ENCODE measurements at regions not wholly inside any gene's neighbourhood (a gene's known extent, or its start where the extent isn't known, plus 50 kb on each side); places are given as distances from the start of the nearest gene placed in this dataset.

- ATAC-seq (ENCODE audit: insufficient read depth, low FRiP score) (no peak), DNase-seq (no peak)
- Histone ChIP-seq H3K4me3 (no peak overlapping the region), H3K4me1 (ENCODE audit: control insufficient read depth in 5 of 5, insufficient read depth in 5 of 5, low read length in 5 of 5) (no peaks in the 10 kb centered on the region), H3K9ac (ENCODE audit: insufficient read depth in 1 of 2, low read length in 2 of 2) (no peak overlapping the region), H3K27ac (ENCODE audit: low read depth in 1 of 2, low read length in 1 of 2) (no peak overlapping the region), H3K9me3 (ENCODE audit: control insufficient read depth in 4 of 4, insufficient read depth in 3 of 4, low read length in 3 of 4) (peaks cover 0 to under 1% (median 0%) of the 10 kb centered on the region in 4 donors), H3K36me3 (ENCODE audit: control insufficient read depth in 4 of 4, insufficient read depth in 4 of 4, low read length in 4 of 4) (no peaks in the 10 kb centered on the region), H3K27me3 (ENCODE audit: control insufficient read depth in 3 of 3, insufficient read depth in 3 of 3, low read length in 2 of 3) (peaks cover 0 to 14% (median 2%) of the 10 kb centered on the region in 3 donors)
- TF ChIP-seq, protein P1, sequence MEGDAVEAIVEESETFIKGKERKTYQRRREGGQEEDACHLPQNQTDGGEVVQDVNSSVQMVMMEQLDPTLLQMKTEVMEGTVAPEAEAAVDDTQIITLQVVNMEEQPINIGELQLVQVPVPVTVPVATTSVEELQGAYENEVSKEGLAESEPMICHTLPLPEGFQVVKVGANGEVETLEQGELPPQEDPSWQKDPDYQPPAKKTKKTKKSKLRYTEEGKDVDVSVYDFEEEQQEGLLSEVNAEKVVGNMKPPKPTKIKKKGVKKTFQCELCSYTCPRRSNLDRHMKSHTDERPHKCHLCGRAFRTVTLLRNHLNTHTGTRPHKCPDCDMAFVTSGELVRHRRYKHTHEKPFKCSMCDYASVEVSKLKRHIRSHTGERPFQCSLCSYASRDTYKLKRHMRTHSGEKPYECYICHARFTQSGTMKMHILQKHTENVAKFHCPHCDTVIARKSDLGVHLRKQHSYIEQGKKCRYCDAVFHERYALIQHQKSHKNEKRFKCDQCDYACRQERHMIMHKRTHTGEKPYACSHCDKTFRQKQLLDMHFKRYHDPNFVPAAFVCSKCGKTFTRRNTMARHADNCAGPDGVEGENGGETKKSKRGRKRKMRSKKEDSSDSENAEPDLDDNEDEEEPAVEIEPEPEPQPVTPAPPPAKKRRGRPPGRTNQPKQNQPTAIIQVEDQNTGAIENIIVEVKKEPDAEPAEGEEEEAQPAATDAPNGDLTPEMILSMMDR (IDR thresholded peaks at IDR 0.05; ENCODE audit: control extremely low read depth, extremely low read depth): no peak
- WGBS, 2 donors: 69 to 75% methylated on average over 2 of the region's 2 CpGs
These were observed 88.6 kb upstream of the ZNF536 start for GRCh38 chr19:30283556-30283955.

- Histone ChIP-seq H3K27ac (ENCODE audit: low read depth in 1 of 2, low read length in 1 of 2) (no peak overlapping the region), H3K9me3 (ENCODE audit: control insufficient read depth in 4 of 4, insufficient read depth in 3 of 4, low read length in 3 of 4) (no peaks in the 10 kb centered on the region), H3K4me1 (ENCODE audit: control insufficient read depth in 5 of 5, insufficient read depth in 5 of 5, low read length in 5 of 5) (no peaks in the 10 kb centered on the region), H3K27me3 (ENCODE audit: control insufficient read depth in 3 of 3, insufficient read depth in 3 of 3, low read length in 2 of 3) (peaks cover 0 to 14% (median 2%) of the 10 kb centered on the region in 3 donors), H3K36me3 (ENCODE audit: control insufficient read depth in 4 of 4, insufficient read depth in 4 of 4, low read length in 4 of 4) (no peaks in the 10 kb centered on the region), H3K9ac (ENCODE audit: insufficient read depth in 1 of 2, low read length in 2 of 2) (no peak overlapping the region), H3K4me3 (no peak overlapping the region)
- TF ChIP-seq, protein P1 (IDR thresholded peaks at IDR 0.05; ENCODE audit: control extremely low read depth, extremely low read depth): no peak
- ATAC-seq (ENCODE audit: insufficient read depth, low FRiP score) (no peak), DNase-seq (no peak)
- 86 to 88% methylated on average over 6 of the region's 6 CpGs for WGBS, 2 donors
These were observed 88.0 kb upstream of the ZNF536 start for GRCh38 chr19:30284209-30284608.

DNA sequence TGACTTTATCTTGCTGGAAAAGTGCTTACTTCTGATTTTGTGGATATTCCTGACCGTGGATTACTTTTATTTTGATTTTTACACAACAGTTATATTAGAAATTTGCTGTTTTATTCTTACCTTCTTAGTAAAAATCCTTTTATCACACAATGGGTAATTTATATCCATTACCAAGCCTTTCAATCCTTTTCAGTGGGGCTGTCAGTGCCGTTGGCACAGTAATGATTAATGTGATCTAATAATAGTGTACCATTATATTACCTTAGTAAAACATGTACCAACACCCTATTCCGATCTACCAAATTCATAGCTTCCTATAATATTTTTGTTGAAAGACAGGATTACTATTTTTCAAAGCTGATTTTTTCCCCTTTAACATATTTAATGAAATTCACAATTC lies 87.3 kb upstream of the ZNF536 start:
- H3K4me1 ChIP-seq (ENCODE audit: control insufficient read depth in 5 of 5, insufficient read depth in 5 of 5, low read length in 5 of 5): no peaks in the 10 kb centered on the region
- H3K4me3 ChIP-seq: no peak overlapping the region
- ATAC-seq (ENCODE audit: insufficient read depth, low FRiP score) (no peak), DNase-seq (no peak)
- no peaks in the 10 kb centered on the region for H3K9me3 ChIP-seq (ENCODE audit: control insufficient read depth in 4 of 4, insufficient read depth in 3 of 4, low read length in 3 of 4)
- WGBS, 2 donors: 69 to 75% methylated on average over 3 of the region's 3 CpGs
- H3K27me3 ChIP-seq (ENCODE audit: control insufficient read depth in 3 of 3, insufficient read depth in 3 of 3, low read length in 2 of 3): peaks cover 0 to 14% (median 2%) of the 10 kb centered on the region in 3 donors
- TF ChIP-seq, protein P1 (IDR thresholded peaks at IDR 0.05; ENCODE audit: control extremely low read depth, extremely low read depth): no peak
- H3K9ac ChIP-seq (ENCODE audit: insufficient read depth in 1 of 2, low read length in 2 of 2): no peak overlapping the region
- no peaks in the 10 kb centered on the region for H3K36me3 ChIP-seq (ENCODE audit: control insufficient read depth in 4 of 4, insufficient read depth in 4 of 4, low read length in 4 of 4)
- no peak overlapping the region for H3K27ac ChIP-seq (ENCODE audit: low read depth in 1 of 2, low read length in 1 of 2)

DNA sequence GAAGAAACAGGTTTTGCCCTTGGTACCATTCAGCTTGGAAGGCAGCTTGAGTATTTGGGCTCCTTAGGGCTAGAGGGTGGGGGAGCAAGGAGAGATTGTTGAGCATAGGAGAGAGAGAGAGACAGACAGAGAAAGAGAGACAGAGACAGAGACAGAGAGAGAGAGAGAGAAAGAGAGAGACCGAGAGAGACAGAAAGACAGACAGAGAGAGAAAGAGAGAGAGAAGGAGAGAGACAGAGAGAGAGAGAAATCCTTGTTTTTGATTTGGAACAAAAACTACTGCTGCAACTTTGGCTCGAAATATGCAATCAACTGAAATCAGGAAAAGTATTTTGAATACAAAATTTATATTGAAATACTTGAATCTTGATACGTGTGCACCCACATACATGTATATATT lies 85.8 kb upstream of the ZNF536 start:
- TF ChIP-seq, protein P1 (IDR thresholded peaks at IDR 0.05; ENCODE audit: control extremely low read depth, extremely low read depth): no peak
- no peaks in the 10 kb centered on the region for H3K36me3 ChIP-seq (ENCODE audit: control insufficient read depth in 4 of 4, insufficient read depth in 4 of 4, low read length in 4 of 4)
- H3K9ac ChIP-seq (ENCODE audit: insufficient read depth in 1 of 2, low read length in 2 of 2): no peak overlapping the region
- H3K4me1 ChIP-seq (ENCODE audit: control insufficient read depth in 5 of 5, insufficient read depth in 5 of 5, low read length in 5 of 5): no peaks in the 10 kb centered on the region
- H3K27me3 ChIP-seq (ENCODE audit: control insufficient read depth in 3 of 3, insufficient read depth in 3 of 3, low read length in 2 of 3): peaks cover 0 to 11% (median 2%) of the 10 kb centered on the region in 3 donors
- DNase-seq: no peak
- no peaks in the 10 kb centered on the region for H3K9me3 ChIP-seq (ENCODE audit: control insufficient read depth in 4 of 4, insufficient read depth in 3 of 4, low read length in 3 of 4)
- 77 to 82% methylated on average over 3 of the region's 3 CpGs for WGBS, 2 donors
- H3K27ac ChIP-seq (ENCODE audit: low read depth in 1 of 2, low read length in 1 of 2): no peak overlapping the region
- H3K4me3 ChIP-seq: no peak overlapping the region
- no peak for ATAC-seq (ENCODE audit: insufficient read depth, low FRiP score)
